Myocyte (in vitro differentiated cells): ENCODE measurements at regions not wholly inside any gene's neighbourhood (a gene's known extent, or its start where the extent isn't known, plus 50 kb on each side); places are given as distances from the start of the nearest gene placed in this dataset.

Experiments used
- DNase-seq: peaks from one replicate; pipeline ENCODE4 v3.0.0-alpha.2; 2012; ENCODE audit warnings: low read depth

DNA sequence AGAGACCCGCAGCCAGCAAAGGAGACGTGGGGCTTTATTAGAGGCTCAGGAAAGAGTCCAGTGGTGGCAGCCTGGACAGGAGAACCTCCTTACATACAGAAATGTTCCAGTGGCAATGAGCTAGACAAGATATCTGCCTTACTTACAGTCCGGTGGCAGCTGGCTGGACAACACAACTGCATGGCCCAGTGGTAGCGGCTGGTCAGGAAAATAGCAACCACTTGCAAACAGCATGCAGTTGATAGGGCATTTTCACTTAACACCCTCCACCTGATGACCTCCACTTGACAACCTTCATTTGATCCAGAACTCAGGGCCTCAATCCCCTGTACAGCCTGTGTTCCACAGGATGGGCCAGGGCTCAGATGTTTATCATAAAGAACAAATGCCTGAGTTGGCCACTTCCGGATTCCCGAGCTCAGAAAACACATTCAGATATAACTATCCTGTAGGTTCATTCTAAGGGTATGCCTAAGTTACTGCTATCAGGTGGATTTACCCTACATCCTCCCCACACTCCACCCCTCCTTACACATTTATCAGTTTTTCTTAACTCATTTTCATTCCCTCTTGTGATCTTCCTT is 63.3 kb upstream of the ITPRID2 start:
- DNase-seq = no peak

DNA sequence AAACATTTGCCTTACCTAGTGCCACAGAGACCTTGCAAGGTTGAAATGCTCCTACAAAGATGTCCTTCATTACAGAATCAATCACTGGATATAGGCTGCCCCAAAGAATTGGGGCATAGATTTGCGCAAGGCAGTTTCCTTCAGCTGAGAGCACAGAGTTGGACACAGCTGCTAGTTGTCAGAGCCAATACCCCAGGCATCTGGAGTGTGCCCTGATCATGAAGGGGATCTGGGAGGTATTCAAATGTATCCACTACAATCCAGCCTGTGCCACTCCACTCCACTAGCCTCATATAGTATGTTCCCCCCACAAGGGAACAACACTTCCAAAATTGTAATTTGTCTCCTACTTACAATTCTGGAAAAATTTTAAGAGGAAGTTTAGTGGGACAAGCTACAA is 62.3 kb upstream of the ITPRID2 start:
- no peak for DNase-seq

DNA sequence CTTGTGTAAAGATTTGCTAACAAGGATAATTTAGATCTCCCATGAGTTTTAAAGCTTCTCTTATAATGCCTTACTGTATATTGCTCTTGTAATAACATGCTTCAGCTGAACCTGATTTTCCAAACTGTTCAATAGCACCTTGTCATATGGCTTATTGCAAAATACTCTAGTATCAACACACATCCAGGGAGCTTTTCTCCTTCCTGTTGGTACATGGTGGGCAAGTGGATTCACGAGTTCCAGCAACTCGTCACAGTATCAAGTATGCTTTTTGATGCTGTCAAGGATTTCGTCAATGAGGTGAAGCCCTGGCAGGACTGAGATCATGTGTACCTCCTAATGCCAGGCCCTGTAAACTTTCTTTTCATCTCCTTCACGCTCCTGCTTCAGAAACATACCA is 59.5 kb upstream of the ITPRID2 start:
- no peak for DNase-seq

DNA sequence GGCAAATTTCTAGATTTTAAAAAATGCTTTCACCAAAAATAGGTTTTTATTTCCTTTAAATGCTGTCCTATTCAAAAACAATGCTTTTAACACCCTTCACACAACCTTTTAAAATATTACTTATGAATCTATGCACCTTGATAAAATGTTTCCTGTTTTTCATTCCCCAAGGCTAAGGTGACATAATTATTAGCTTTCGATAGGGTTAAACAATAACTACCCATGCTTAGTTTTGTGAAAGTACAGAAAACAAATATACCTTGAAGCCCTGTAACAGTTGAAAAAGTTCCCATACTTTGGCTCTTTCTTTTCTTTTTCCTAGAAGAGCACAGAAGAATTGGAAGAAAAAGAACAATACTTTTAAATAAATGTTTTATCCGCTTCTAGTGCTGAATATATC is 54.9 kb upstream of the ITPRID2 start:
- no peak for DNase-seq

DNA sequence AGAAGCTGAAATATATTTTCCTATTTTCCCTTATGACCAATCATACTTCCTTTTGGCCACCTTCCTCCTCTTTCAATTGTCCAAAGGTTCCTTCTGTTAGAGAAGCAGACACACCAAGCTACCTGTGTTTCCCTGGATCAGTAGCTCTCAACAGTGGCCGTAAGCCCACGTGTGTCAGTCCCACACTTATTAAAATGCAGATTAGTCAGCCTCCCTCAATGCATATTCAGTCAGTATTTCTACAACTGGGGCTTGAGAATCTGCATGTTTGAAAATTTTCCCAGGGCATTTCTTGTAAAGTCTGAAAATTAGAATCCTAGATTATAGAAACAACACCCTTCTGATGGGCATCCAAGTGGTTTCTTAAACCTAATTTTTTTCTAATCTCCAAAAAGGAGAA is 54.0 kb upstream of the ITPRID2 start:
- no peak for DNase-seq

DNA sequence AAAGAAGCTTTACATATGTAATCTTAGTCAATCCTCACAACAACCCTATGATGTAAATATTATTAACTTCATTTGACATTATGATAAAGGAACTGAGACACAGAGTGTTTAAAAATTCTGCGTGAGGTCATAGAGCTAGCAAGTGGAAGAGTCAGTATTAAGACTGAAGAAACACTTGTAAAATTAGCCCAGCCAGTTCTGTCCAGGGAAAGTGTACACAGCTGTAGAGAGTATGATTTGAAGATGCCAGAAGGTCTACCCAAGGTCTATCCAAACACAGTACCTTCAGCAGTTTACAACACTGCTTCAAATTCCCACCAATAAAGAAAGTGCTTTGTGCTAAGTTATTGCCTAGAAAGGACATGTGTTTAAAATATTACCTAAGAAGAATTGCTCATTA is 51.7 kb upstream of the ITPRID2 start:
- no peak for DNase-seq

DNA sequence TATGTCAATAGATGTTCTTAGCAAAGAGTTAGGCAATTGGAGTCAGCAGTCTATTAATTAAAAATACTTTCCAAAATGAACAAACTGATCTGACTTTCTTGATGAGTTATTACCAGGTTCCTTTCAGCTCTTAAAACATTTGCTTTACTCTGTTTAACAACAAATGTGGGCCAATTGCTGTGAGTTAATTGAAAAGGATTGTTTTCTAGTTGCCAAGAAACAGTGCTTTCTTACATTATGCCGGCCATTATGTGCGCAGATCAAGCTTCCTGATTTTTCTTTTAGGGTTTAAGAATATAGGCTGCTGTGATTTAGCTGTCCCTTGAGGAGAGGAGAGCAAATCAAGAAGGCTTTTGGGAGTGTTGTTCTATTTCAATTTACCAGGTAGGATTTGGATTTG is 50.5 kb upstream of the ITPRID2 start:
- DNase-seq = no peak
